Osteoblast (primary cell): ENCODE measurements at regions not wholly inside any gene's neighbourhood (a gene's known extent, or its start where the extent isn't known, plus 50 kb on each side); places are given as distances from the start of the nearest gene placed in this dataset.

Experiments
- DNase-seq: peaks from one replicate; pipeline ENCODE4 v3.0.0; 2011; ENCODE audit warnings: low spot score, mixed read lengths; ENCODE audit not compliant: insufficient read length; ENCODE audit errors: missing footprints
- H2AFZ ChIP-seq: 2 replicates; pipeline ENCODE4 v1.6.0; 2011; ENCODE audit warnings: mild to moderate bottlenecking, low read length
- H3K27ac ChIP-seq: 2 replicates; pipeline ENCODE4 v1.5.1; 2011; ENCODE audit warnings: mild to moderate bottlenecking, low read depth, low read length, moderate library complexity
- H3K27me3 ChIP-seq: 2 replicates; pipeline ENCODE4 v1.6.0; 2012; ENCODE audit warnings: mild to moderate bottlenecking, control low read depth, inconsistent platforms, low read length, moderate library complexity; ENCODE audit not compliant: insufficient read depth
- H3K36me3 ChIP-seq: 2 replicates; pipeline ENCODE4 v1.5.1; 2011; ENCODE audit warnings: mild to moderate bottlenecking, low read length, control low read depth, moderate library complexity; ENCODE audit not compliant: insufficient read depth
- H3K4me1 ChIP-seq: 2 replicates; pipeline ENCODE4 v1.5.1; 2011; ENCODE audit warnings: mild to moderate bottlenecking, low read length, control low read depth, moderate library complexity; ENCODE audit not compliant: insufficient read depth
- H3K4me2 ChIP-seq: 2 replicates; pipeline ENCODE4 v1.6.0; 2011; ENCODE audit warnings: mild to moderate bottlenecking, low read length; ENCODE audit not compliant: insufficient read depth
- H3K4me3 ChIP-seq: fragments of 200-600 bp; sonication (generic); 3 replicates; pipeline ENCODE4 v1.5.1; 2012; ENCODE audit warnings: mild to moderate bottlenecking, low read length, inconsistent platforms; ENCODE audit not compliant: insufficient read depth
- H3K79me2 ChIP-seq: 2 replicates; pipeline ENCODE4 v1.6.0; 2012; ENCODE audit warnings: mild to moderate bottlenecking, low read length, control low read depth, inconsistent platforms; ENCODE audit not compliant: insufficient read depth
- H3K9me3 ChIP-seq: 2 replicates; pipeline ENCODE4 v1.5.1; 2011; ENCODE audit warnings: low read depth, low read length, control low read depth
- H4K20me1 ChIP-seq: 2 replicates; pipeline ENCODE4 v1.6.0; 2012; ENCODE audit warnings: mild to moderate bottlenecking, low read length, control low read depth; ENCODE audit not compliant: insufficient read depth
- TF ChIP-seq, protein P1 (sequence below): IDR thresholded peaks from 2 replicates; pipeline ENCODE4 v1.5.1; 2011; ENCODE audit warnings: mild to moderate bottlenecking, low read depth, low read length, moderate library complexity; ENCODE audit errors: extremely low read depth

DNA sequence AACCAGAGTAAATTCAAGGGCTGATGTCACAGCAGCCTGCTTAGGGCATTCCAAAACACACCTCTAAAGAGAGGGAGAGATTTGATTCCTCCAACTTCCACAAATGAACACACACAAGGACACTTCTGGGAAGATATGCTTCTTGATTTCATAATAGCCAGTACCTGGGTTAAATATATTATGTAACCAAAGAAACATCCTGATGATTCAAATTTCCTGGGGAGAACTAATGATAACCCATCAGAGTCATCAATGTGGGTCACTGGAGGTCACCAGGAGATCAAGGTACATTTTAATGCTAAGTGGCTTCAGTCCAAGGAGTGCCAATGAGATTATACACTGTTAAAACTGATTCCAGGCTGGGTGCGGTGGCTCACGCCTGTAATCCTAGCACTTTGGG lies 54.0 kb upstream of the DOCK9 start:
- TF ChIP-seq, protein P1, sequence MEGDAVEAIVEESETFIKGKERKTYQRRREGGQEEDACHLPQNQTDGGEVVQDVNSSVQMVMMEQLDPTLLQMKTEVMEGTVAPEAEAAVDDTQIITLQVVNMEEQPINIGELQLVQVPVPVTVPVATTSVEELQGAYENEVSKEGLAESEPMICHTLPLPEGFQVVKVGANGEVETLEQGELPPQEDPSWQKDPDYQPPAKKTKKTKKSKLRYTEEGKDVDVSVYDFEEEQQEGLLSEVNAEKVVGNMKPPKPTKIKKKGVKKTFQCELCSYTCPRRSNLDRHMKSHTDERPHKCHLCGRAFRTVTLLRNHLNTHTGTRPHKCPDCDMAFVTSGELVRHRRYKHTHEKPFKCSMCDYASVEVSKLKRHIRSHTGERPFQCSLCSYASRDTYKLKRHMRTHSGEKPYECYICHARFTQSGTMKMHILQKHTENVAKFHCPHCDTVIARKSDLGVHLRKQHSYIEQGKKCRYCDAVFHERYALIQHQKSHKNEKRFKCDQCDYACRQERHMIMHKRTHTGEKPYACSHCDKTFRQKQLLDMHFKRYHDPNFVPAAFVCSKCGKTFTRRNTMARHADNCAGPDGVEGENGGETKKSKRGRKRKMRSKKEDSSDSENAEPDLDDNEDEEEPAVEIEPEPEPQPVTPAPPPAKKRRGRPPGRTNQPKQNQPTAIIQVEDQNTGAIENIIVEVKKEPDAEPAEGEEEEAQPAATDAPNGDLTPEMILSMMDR = no peak
- Histone ChIP-seq H3K27ac (no peak overlapping the region), H4K20me1 (no peaks in the 10 kb centered on the region), H3K27me3 (no peaks in the 10 kb centered on the region), H3K4me2 (no peak overlapping the region), H2AFZ (no peak overlapping the region), H3K36me3 (no peaks in the 10 kb centered on the region), H3K4me1 (no peaks in the 10 kb centered on the region), H3K79me2 (peaks cover 3% of the 10 kb centered on the region), H3K9me3 (no peaks in the 10 kb centered on the region), H3K4me3 (no peak overlapping the region)
- DNase-seq = no peak

DNA sequence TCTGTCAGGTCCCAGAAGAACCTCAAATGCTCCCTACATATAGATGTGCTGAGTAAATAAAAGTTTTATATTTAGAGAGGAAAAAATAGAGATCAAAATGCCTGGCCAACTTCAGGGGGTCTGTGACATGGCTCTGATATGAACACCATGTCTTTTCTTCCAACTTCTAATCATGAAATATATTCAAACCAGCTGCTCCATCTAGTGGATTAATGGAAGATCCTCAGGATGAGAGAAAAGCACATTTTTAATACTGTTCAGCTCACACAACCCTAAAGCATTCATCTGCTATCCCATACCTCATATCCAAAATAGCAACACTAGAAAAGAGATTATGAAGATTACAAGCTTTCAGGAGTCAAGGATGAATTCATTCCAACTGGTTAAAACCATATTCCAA lies 56.0 kb upstream of the DOCK9 start:
- H3K4me3 ChIP-seq = no peak overlapping the region
- no peaks in the 10 kb centered on the region for H3K4me1 ChIP-seq
- H3K9me3 ChIP-seq = no peaks in the 10 kb centered on the region
- peaks cover 3% of the 10 kb centered on the region for H3K79me2 ChIP-seq
- H2AFZ ChIP-seq = no peak overlapping the region
- H3K27ac ChIP-seq = no peak overlapping the region
- DNase-seq = peak; percentile 22
- no peaks in the 10 kb centered on the region for H3K36me3 ChIP-seq
- H3K27me3 ChIP-seq = no peaks in the 10 kb centered on the region
- TF ChIP-seq, protein P1 = peak; percentile 61
- no peak overlapping the region for H3K4me2 ChIP-seq
- H4K20me1 ChIP-seq = no peaks in the 10 kb centered on the region

- H3K4me2 ChIP-seq = no peak overlapping the region
- peaks cover 3% of the 10 kb centered on the region for H3K79me2 ChIP-seq
- no peak overlapping the region for H2AFZ ChIP-seq
- H3K27me3 ChIP-seq = no peaks in the 10 kb centered on the region
- H3K9me3 ChIP-seq = no peaks in the 10 kb centered on the region
- no peaks in the 10 kb centered on the region for H3K4me1 ChIP-seq
- DNase-seq = no peak
- no peaks in the 10 kb centered on the region for H4K20me1 ChIP-seq
- no peak overlapping the region for H3K4me3 ChIP-seq
- H3K36me3 ChIP-seq = no peaks in the 10 kb centered on the region
- no peak overlapping the region for H3K27ac ChIP-seq
- TF ChIP-seq, protein P1 = no peak
Observed at GRCh38 chr13:99034333-99035085, 56.6 kb upstream of the DOCK9 start.

DNA sequence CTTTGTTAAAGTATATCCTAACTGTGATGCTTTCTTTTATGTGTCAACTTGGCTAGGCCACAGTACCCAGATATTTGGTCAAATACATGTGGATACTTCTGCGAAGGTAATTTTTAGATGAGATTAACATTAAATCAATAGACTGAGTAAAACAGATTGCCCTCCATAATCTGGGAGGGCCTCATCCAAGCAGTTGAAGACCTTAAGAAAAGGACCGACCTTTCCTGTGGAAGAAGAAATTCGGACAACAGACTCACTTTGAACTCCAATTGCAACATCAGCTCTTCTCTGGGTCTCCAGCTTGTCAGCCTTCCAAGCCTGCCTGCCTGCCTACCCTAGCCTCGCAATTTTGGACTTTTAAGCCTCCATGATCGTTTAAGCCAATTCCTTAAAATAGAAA lies 57.9 kb upstream of the DOCK9 start:
- no peak for DNase-seq
- no peaks in the 10 kb centered on the region for H3K9me3 ChIP-seq
- H3K4me3 ChIP-seq = no peak overlapping the region
- no peak overlapping the region for H2AFZ ChIP-seq
- H3K79me2 ChIP-seq = peaks cover 3% of the 10 kb centered on the region
- peaks cover 10% of the 10 kb centered on the region for H3K4me1 ChIP-seq
- TF ChIP-seq, protein P1 = no peak
- no peak overlapping the region for H3K27ac ChIP-seq
- H3K27me3 ChIP-seq = no peaks in the 10 kb centered on the region
- no peaks in the 10 kb centered on the region for H3K36me3 ChIP-seq
- H4K20me1 ChIP-seq = no peaks in the 10 kb centered on the region
- H3K4me2 ChIP-seq = no peak overlapping the region
